ENCODE measurements at regions not wholly inside any gene's neighbourhood (a gene's known extent, or its start where the extent isn't known, plus 50 kb on each side); places are given as distances from the start of the nearest gene placed in this dataset.

DNA sequence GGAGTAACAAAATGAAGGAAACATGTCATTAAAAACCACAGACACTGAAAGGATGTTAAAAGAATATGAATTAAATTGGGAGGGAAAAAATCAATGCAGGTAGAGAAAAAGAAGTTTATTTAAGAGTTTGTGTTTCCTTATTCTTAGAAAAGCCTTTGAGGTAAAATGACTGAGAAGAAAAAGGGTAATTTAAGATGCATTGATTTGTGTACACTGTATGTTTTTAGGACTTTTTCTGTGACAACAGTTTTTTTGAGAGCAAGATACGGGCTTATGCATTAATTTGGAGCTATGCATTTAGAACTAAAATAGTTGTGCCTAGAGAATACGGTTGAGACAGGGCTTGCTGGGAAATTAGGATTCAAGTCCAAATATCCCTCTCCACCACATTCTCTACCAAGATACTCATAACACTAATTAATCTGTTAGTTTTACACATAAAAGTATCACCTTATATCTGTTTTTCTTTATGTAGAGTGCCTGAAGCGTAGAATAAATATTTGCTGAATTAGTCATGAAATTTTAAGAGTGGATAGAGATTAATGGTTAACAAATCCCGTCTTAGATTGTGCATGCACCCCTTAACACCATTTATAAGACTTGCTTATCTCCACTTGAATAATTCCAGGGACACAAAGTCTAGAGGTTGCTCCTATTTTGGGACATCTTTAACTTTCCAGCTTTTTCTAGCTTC is 232.5 kb downstream of the PCDH7 start:
- no peak for DNase-seq
- Histone ChIP-seq H3K4me1 (ENCODE audit: insufficient read depth) (no peaks in the 10 kb centered on the region), H4K20me1 (ENCODE audit: insufficient read depth) (no peaks in the 10 kb centered on the region), H3K27ac (no peak overlapping the region), H3K9ac (no peak overlapping the region), H3K79me2 (ENCODE audit: insufficient read depth) (no peaks in the 10 kb centered on the region), H3K27me3 (replicated peaks; ENCODE audit: insufficient read depth) (no peaks in the 10 kb centered on the region), H3K4me3 (no peak overlapping the region), H3K36me3 (ENCODE audit: low read depth) (no peaks in the 10 kb centered on the region), H3K9me2 (ENCODE audit: insufficient read depth) (no peaks in the 10 kb centered on the region), H3F3A (ENCODE audit: insufficient read depth) (no peaks in the 10 kb centered on the region), H3K9me3 (ENCODE audit: low read depth) (no peaks in the 10 kb centered on the region), H3K4me2 (ENCODE audit: unreplicated experiment) (no peak overlapping the region), H2AFZ (no peak overlapping the region)
- in situ Hi-C loops (cut with MboI): no loop called here
- WGBS, 2 experiments (ENCODE audit: low coverage in 1 of 2, low lambda C conversion rate in 2 of 2, missing lambda C conversion rate in 2 of 2): 29% methylated on average over 4 of the region's 4 CpGs
- TF ChIP-seq EZH2phosphoT487 (IDR thresholded peaks at IDR 0.05; ENCODE audit: insufficient read depth, low read depth) (no peak), EZH2 (IDR thresholded peaks at IDR 0.05; ENCODE audit: insufficient read depth, poor library complexity, severe bottlenecking) (no peak)

DNA sequence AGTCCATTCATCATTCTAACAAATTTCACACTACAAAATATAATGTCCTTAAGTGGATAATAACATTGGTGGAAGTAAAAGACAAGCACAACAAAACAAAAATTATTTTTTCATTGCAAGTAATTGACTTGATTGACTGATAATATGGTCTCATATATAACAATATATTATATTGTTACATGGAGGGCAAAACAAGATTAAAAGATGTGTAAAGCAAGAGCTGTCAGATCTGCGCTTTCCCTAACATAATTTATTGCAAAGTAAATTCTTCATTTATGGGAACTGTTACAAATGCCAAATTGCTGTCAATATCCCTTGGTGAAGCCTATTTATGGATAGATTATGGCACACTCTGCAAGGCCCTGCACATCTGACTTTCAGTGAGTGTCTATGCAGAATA is 233.6 kb downstream of the PCDH7 start:
- TF ChIP-seq EZH2phosphoT487 (IDR thresholded peaks at IDR 0.05; ENCODE audit: insufficient read depth, low read depth) (no peak), EZH2 (IDR thresholded peaks at IDR 0.05; ENCODE audit: insufficient read depth, poor library complexity, severe bottlenecking) (no peak)
- Histone ChIP-seq H3K4me1 (ENCODE audit: insufficient read depth) (no peaks in the 10 kb centered on the region), H3F3A (ENCODE audit: insufficient read depth) (no peaks in the 10 kb centered on the region), H3K79me2 (ENCODE audit: insufficient read depth) (no peaks in the 10 kb centered on the region), H3K27me3 (replicated peaks; ENCODE audit: insufficient read depth) (no peaks in the 10 kb centered on the region), H2AFZ (no peak overlapping the region), H3K36me3 (ENCODE audit: low read depth) (no peaks in the 10 kb centered on the region), H3K9ac (no peak overlapping the region), H3K4me2 (ENCODE audit: unreplicated experiment) (no peak overlapping the region), H3K4me3 (no peak overlapping the region), H3K9me2 (ENCODE audit: insufficient read depth) (no peaks in the 10 kb centered on the region), H3K9me3 (ENCODE audit: low read depth) (no peaks in the 10 kb centered on the region), H4K20me1 (ENCODE audit: insufficient read depth) (no peaks in the 10 kb centered on the region), H3K27ac (no peak overlapping the region)
- DNase-seq: no peak
- in situ Hi-C loops (cut with MboI): no loop called here
- 8 to 27% methylated on average over 1 of the region's 1 CpG for WGBS, 2 experiments (ENCODE audit: low coverage in 1 of 2, low lambda C conversion rate in 2 of 2, missing lambda C conversion rate in 2 of 2)

DNA sequence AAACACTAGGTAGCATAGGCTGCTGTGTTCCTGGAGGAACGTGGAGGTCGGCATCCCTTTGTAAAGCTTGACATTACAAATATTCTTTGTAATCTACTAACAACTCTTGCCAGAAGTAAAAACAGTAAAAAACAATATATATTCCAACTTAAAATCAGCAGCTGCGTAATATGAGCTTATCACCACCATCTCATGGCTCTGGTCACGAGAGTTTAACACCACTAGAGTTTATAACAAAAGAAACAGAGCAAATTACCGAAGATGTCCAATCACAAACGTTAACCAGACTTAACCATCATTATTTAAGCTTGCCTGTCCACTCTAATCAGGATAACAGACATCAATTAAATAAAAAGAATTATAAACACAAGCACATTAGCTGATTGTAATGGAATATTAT is 236.7 kb downstream of the PCDH7 start:
- Histone ChIP-seq H3K36me3 (ENCODE audit: low read depth) (no peaks in the 10 kb centered on the region), H3K27ac (no peak overlapping the region), H3F3A (ENCODE audit: insufficient read depth) (no peaks in the 10 kb centered on the region), H2AFZ (no peak overlapping the region), H3K9ac (no peak overlapping the region), H3K27me3 (replicated peaks; ENCODE audit: insufficient read depth) (no peaks in the 10 kb centered on the region), H3K9me3 (ENCODE audit: low read depth) (no peaks in the 10 kb centered on the region), H4K20me1 (ENCODE audit: insufficient read depth) (no peaks in the 10 kb centered on the region), H3K9me2 (ENCODE audit: insufficient read depth) (no peaks in the 10 kb centered on the region), H3K4me2 (ENCODE audit: unreplicated experiment) (no peak overlapping the region), H3K4me1 (ENCODE audit: insufficient read depth) (no peaks in the 10 kb centered on the region), H3K79me2 (ENCODE audit: insufficient read depth) (no peaks in the 10 kb centered on the region), H3K4me3 (no peak overlapping the region)
- WGBS, 2 experiments (ENCODE audit: low coverage in 1 of 2, low lambda C conversion rate in 2 of 2, missing lambda C conversion rate in 2 of 2): 19 to 20% methylated on average over 6 of the region's 6 CpGs
- no peak for TF ChIP-seq EZH2 (IDR thresholded peaks at IDR 0.05; ENCODE audit: insufficient read depth, poor library complexity, severe bottlenecking)
- DNase-seq: no peak
- in situ Hi-C loops (cut with MboI): no loop called here

DNA sequence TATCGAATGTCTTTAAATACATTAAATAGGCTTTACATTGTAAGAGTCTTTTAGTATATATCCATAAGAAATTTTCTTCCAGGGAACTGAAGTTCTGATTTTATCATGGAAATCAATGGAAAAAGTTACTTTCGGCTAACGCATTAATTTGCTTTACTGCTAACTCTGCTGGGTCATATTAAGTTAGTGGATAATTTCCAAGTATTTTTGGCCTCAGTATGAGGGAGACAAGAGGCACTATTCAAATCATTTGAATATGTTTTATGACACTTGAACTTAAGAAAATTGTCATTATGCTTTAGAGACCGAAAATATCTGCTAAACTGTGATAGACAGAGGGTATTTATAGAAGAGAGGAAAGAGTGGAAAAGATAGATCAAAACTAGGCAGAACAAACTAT is 237.5 kb downstream of the PCDH7 start:
- H3K9me2 ChIP-seq (ENCODE audit: insufficient read depth): no peaks in the 10 kb centered on the region
- H3K36me3 ChIP-seq (ENCODE audit: low read depth): no peaks in the 10 kb centered on the region
- 9% methylated on average over 4 of the region's 4 CpGs for WGBS, 2 experiments (ENCODE audit: low coverage in 1 of 2, low lambda C conversion rate in 2 of 2, missing lambda C conversion rate in 2 of 2)
- H3K4me1 ChIP-seq (ENCODE audit: insufficient read depth): no peaks in the 10 kb centered on the region
- DNase-seq: no peak
- H3K9me3 ChIP-seq (ENCODE audit: low read depth): no peaks in the 10 kb centered on the region
- H3K9ac ChIP-seq: no peak overlapping the region
- no peak overlapping the region for H2AFZ ChIP-seq
- no peaks in the 10 kb centered on the region for H4K20me1 ChIP-seq (ENCODE audit: insufficient read depth)
- no peaks in the 10 kb centered on the region for H3K79me2 ChIP-seq (ENCODE audit: insufficient read depth)
- H3K27ac ChIP-seq: no peak overlapping the region
- no peak overlapping the region for H3K4me3 ChIP-seq
- no peak for TF ChIP-seq EZH2phosphoT487 (IDR thresholded peaks at IDR 0.05; ENCODE audit: insufficient read depth, low read depth)
- TF ChIP-seq EZH2 (IDR thresholded peaks at IDR 0.05; ENCODE audit: insufficient read depth, poor library complexity, severe bottlenecking): no peak
- no peaks in the 10 kb centered on the region for H3K27me3 ChIP-seq (replicated peaks; ENCODE audit: insufficient read depth)
- H3F3A ChIP-seq (ENCODE audit: insufficient read depth): no peaks in the 10 kb centered on the region
- in situ Hi-C loops (cut with MboI): no loop called here
- H3K4me2 ChIP-seq (ENCODE audit: unreplicated experiment): no peak overlapping the region
